Activated T-cell treated with anti-CD3 and anti-CD28 coated beads for 24 hours (primary cell): ENCODE measurements at regions not wholly inside any gene's neighbourhood (a gene's known extent, or its start where the extent isn't known, plus 50 kb on each side); places are given as distances from the start of the nearest gene placed in this dataset.

ENCODE experiments used
- DNase-seq: peaks from one replicate; pipeline ENCODE4 v3.0.0-alpha.2; 2020; ENCODE audit warnings: low read depth

GRCh38 chr1:57925226-57925625 is 501.4 kb upstream of the DAB1 start:
- DNase-seq, result no peak

- DNase-seq, result no peak
These were observed 498.3 kb upstream of the DAB1 start for GRCh38 chr1:57922130-57922529.

GRCh38 chr1:57916041-57916440 is 492.2 kb upstream of the DAB1 start:
- no peak for DNase-seq

GRCh38 chr1:57911427-57911826 is 487.6 kb upstream of the DAB1 start:
- no peak for DNase-seq

GRCh38 chr1:57910782-57911181 is 486.9 kb upstream of the DAB1 start:
- DNase-seq, result no peak

GRCh38 chr1:57910305-57910704 is 486.4 kb upstream of the DAB1 start:
- DNase-seq, result no peak

- DNase-seq, result no peak
These were observed 484.5 kb upstream of the DAB1 start for GRCh38 chr1:57908147-57908890.

- no peak for DNase-seq
These were observed 477.5 kb upstream of the DAB1 start for GRCh38 chr1:57901208-57901919.

- DNase-seq, result no peak
These were observed 474.7 kb upstream of the DAB1 start for GRCh38 chr1:57898531-57898930.

GRCh38 chr1:57897581-57897980 is 473.7 kb upstream of the DAB1 start:
- DNase-seq, result no peak

- no peak for DNase-seq
These were observed 470.5 kb upstream of the DAB1 start for GRCh38 chr1:57894315-57894714.

- no peak for DNase-seq
These were observed 465.9 kb upstream of the DAB1 start for GRCh38 chr1:57889676-57890320.

- no peak for DNase-seq
These were observed 464.2 kb upstream of the DAB1 start for GRCh38 chr1:57887964-57888491.

GRCh38 chr1:57886376-57886775 is 462.5 kb upstream of the DAB1 start:
- no peak for DNase-seq

GRCh38 chr1:57883642-57883995 is 459.8 kb upstream of the DAB1 start:
- DNase-seq, result no peak

GRCh38 chr1:57882934-57883641 is 459.2 kb upstream of the DAB1 start:
- DNase-seq, result no peak

GRCh38 chr1:57882072-57882471 is 458.2 kb upstream of the DAB1 start:
- DNase-seq, result no peak

GRCh38 chr1:57881639-57882038 is 457.8 kb upstream of the DAB1 start:
- DNase-seq, result no peak

GRCh38 chr1:57879700-57880099 is 455.8 kb upstream of the DAB1 start:
- DNase-seq, result no peak

GRCh38 chr1:57874418-57874877 is 450.6 kb upstream of the DAB1 start:
- DNase-seq, result no peak

- no peak for DNase-seq
These were observed 449.1 kb upstream of the DAB1 start for GRCh38 chr1:57872913-57873312.

GRCh38 chr1:57868908-57869307 is 445.0 kb upstream of the DAB1 start:
- DNase-seq, result no peak
